ENCODE measurements at regions not wholly inside any gene's neighbourhood (a gene's known extent, or its start where the extent isn't known, plus 50 kb on each side); places are given as distances from the start of the nearest gene placed in this dataset.

DNA sequence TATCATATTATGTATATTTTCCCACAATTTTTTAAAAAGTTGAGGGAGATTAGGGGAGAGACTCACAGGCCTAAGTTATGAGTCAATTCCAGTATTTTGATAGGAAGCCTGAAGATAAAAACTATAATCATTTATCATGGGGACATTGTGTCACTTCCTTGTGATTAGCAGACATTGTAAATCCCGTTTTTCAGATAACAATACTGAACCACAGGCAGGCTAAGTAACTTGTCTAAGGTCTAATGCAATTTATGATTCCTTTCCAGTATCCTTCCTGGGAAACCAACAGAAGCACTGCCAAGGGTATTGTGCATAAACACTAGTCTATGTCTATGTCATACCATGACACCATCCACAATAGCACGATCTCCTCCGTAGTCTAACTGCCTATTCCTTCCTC is 235.2 kb upstream of the PIK3C3 start:
- TF ChIP-seq POLR2A (IDR thresholded peaks at IDR 0.05) (no peak), CTCF (IDR thresholded peaks at IDR 0.05) (no peak), EP300 (IDR thresholded peaks at IDR 0.05) (no peak)
- 67 to 69% methylated on average over 3 of the region's 3 CpGs for WGBS, 2 donors

DNA sequence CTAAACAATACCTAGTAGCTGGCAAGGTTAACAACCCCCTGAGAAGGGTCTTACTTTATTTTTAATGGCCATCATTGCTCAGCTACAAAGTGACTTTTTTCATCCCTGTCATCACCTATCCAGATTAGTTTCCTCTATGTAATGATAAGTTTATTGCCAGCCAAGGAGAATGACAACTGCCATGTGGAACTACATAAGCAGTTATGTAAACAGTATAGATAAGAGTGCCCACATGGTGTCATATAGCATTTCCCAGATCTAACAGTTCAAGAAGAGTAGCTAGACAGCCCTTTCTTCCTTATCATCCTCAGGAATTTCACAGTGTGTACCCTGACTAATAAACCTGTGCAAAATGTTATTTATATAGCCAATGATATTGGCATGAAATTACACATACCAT is 240.2 kb upstream of the PIK3C3 start:
- H3K36me3 ChIP-seq, result no peaks in the 10 kb centered on the region
- no peak for DNase-seq
- no peak overlapping the region for H3K27ac ChIP-seq
- H3K9me3 ChIP-seq, result no peaks in the 10 kb centered on the region
- intact Hi-C loops (cut with DNase I), result no loop called here
- TF ChIP-seq CTCF (IDR thresholded peaks at IDR 0.05), result no peak
- TF ChIP-seq POLR2A (IDR thresholded peaks at IDR 0.05), result no peak
- TF ChIP-seq POLR2AphosphoS5 (IDR thresholded peaks at IDR 0.05), result no peak
- no peak for TF ChIP-seq EP300 (IDR thresholded peaks at IDR 0.05)
- H3K27me3 ChIP-seq, result no peaks in the 10 kb centered on the region
- no peaks in the 10 kb centered on the region for H3K4me1 ChIP-seq
- H3K4me3 ChIP-seq, result no peak overlapping the region

More for the DNA sequence above, 235.2 kb upstream of the PIK3C3 start:
- Histone ChIP-seq H3K4me3 (no peak overlapping the region), H3K9me3 (no peaks in the 10 kb centered on the region), H3K36me3 (no peaks in the 10 kb centered on the region), H3K27me3 (no peaks in the 10 kb centered on the region), H3K27ac (no peak overlapping the region), H3K4me1 (no peaks in the 10 kb centered on the region)
- intact Hi-C loops (cut with DNase I), result no loop called here
- DNase-seq, result no peak

GRCh38 chr18:41713969-41714825 is 240.8 kb upstream of the PIK3C3 start:
- H3K27me3 ChIP-seq, result no peaks in the 10 kb centered on the region
- no peak overlapping the region for H3K27ac ChIP-seq
- intact Hi-C loops (cut with DNase I), result no loop called here
- H3K9me3 ChIP-seq, result no peaks in the 10 kb centered on the region
- DNase-seq, result no peak
- H3K4me3 ChIP-seq, result no peak overlapping the region
- H3K36me3 ChIP-seq, result no peaks in the 10 kb centered on the region
- 73 to 88% methylated on average over 3 of the region's 3 CpGs for WGBS, 2 donors
- TF ChIP-seq POLR2A (IDR thresholded peaks at IDR 0.05), result no peak
- TF ChIP-seq EP300 (IDR thresholded peaks at IDR 0.05), result no peak
- H3K4me1 ChIP-seq, result no peaks in the 10 kb centered on the region

DNA sequence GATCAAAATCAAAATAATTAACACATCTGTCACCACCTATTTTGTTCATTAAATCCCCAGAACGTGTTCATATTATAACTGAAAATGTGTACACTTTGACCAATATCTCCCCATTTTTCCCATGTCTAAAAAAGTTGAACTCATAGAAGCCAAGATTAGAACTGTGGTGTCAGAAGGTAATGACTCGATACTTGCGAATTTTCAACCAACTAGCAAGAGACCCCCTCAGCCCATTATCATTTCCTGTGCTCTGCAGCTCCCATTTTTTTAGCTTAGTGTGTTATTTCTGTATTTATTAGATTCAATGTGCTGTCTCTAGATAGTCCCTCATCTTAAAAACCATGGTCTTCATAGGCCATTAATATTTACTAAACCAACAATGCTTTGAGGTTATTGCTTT is 248.7 kb upstream of the PIK3C3 start:
- H3K27me3 ChIP-seq, result no peaks in the 10 kb centered on the region
- H3K36me3 ChIP-seq, result no peaks in the 10 kb centered on the region
- no peak overlapping the region for H3K4me3 ChIP-seq
- H3K27ac ChIP-seq, result no peak overlapping the region
- intact Hi-C loops (cut with DNase I), result no loop called here
- TF ChIP-seq EP300 (IDR thresholded peaks at IDR 0.05) (no peak), POLR2A (IDR thresholded peaks at IDR 0.05) (no peak), POLR2AphosphoS5 (IDR thresholded peaks at IDR 0.05) (no peak)
- no peak for DNase-seq
- WGBS, 2 donors, result 78 to 89% methylated on average over 3 of the region's 3 CpGs
- no peaks in the 10 kb centered on the region for H3K4me1 ChIP-seq
- H3K9me3 ChIP-seq, result no peaks in the 10 kb centered on the region

GRCh38 chr18:41703744-41704530 is 251.1 kb upstream of the PIK3C3 start:
- intact Hi-C loops (cut with DNase I), result no loop called here
- no peaks in the 10 kb centered on the region for H3K4me1 ChIP-seq
- H3K27me3 ChIP-seq, result no peaks in the 10 kb centered on the region
- no peaks in the 10 kb centered on the region for H3K36me3 ChIP-seq
- no peaks in the 10 kb centered on the region for H3K9me3 ChIP-seq
- 58 to 85% methylated on average over 2 of the region's 2 CpGs for WGBS, 2 donors
- H3K4me3 ChIP-seq, result no peak overlapping the region
- TF ChIP-seq EP300 (IDR thresholded peaks at IDR 0.05), result no peak
- no peak for TF ChIP-seq POLR2AphosphoS5 (IDR thresholded peaks at IDR 0.05)
- no peak for TF ChIP-seq POLR2A (IDR thresholded peaks at IDR 0.05)
- TF ChIP-seq CTCF (IDR thresholded peaks at IDR 0.05), result no peak
- no peak overlapping the region for H3K27ac ChIP-seq
- DNase-seq, result no peak

Measured in sigmoid colon (tissue), 6 donors.